GM18858 (cell line): ENCODE measurements at regions not wholly inside any gene's neighbourhood (a gene's known extent, or its start where the extent isn't known, plus 50 kb on each side); places are given as distances from the start of the nearest gene placed in this dataset.

ENCODE experiments used
- ATAC-seq: cut with Tn5 transposase; IDR thresholded peaks from one replicate; pipeline ENCODE4 v1.9.1; 2021; ENCODE audit not compliant: unreplicated experiment

GRCh38 chr15:31545257-31545656, 218.6 kb downstream of the KLF13 start:
- no peak for ATAC-seq

- no peak for ATAC-seq
Measured at GRCh38 chr15:31550211-31550977, 223.8 kb downstream of the KLF13 start.

- ATAC-seq: no peak
Measured at GRCh38 chr15:31551323-31551722, 224.7 kb downstream of the KLF13 start.

- no peak for ATAC-seq
Measured at GRCh38 chr15:31552482-31553099, 226.0 kb downstream of the KLF13 start.

GRCh38 chr15:31554261-31554660, 227.6 kb downstream of the KLF13 start:
- ATAC-seq: no peak

GRCh38 chr15:31555022-31555421, 228.4 kb downstream of the KLF13 start:
- no peak for ATAC-seq

- no peak for ATAC-seq
Measured at GRCh38 chr15:31556494-31557150, 230.0 kb downstream of the KLF13 start.

- ATAC-seq: no peak
Measured at GRCh38 chr15:31557899-31558298, 231.3 kb downstream of the KLF13 start.

- no peak for ATAC-seq
Measured at GRCh38 chr15:31558840-31559239, 232.2 kb downstream of the KLF13 start.

- ATAC-seq: no peak
Measured at GRCh38 chr15:31559786-31560185, 233.2 kb downstream of the KLF13 start.

- ATAC-seq: no peak
Measured at GRCh38 chr15:31560643-31561042, 234.0 kb downstream of the KLF13 start.

GRCh38 chr15:31561156-31561555, 234.5 kb downstream of the KLF13 start:
- no peak for ATAC-seq

- ATAC-seq: no peak
Measured at GRCh38 chr15:31563001-31563400, 236.4 kb downstream of the KLF13 start.

GRCh38 chr15:31563421-31563820, 236.8 kb downstream of the KLF13 start:
- no peak for ATAC-seq

GRCh38 chr15:31567861-31568260, 241.2 kb downstream of the KLF13 start:
- no peak for ATAC-seq

- ATAC-seq: no peak
Measured at GRCh38 chr15:31569836-31570235, 243.2 kb downstream of the KLF13 start.

GRCh38 chr15:31570591-31570990, 244.0 kb downstream of the KLF13 start:
- no peak for ATAC-seq

- ATAC-seq: no peak
Measured at GRCh38 chr15:31571676-31572075, 245.0 kb downstream of the KLF13 start.

- ATAC-seq: no peak
Measured at GRCh38 chr15:31573759-31574158, 247.1 kb downstream of the KLF13 start.

GRCh38 chr15:31574766-31575165, 248.1 kb downstream of the KLF13 start:
- ATAC-seq: no peak

GRCh38 chr15:31577108-31577507, 250.5 kb downstream of the KLF13 start:
- no peak for ATAC-seq

GRCh38 chr15:31579282-31579681, 252.6 kb downstream of the KLF13 start:
- ATAC-seq: no peak
